ENCODE measurements at regions not wholly inside any gene's neighbourhood (a gene's known extent, or its start where the extent isn't known, plus 50 kb on each side); places are given as distances from the start of the nearest gene placed in this dataset.

DNA sequence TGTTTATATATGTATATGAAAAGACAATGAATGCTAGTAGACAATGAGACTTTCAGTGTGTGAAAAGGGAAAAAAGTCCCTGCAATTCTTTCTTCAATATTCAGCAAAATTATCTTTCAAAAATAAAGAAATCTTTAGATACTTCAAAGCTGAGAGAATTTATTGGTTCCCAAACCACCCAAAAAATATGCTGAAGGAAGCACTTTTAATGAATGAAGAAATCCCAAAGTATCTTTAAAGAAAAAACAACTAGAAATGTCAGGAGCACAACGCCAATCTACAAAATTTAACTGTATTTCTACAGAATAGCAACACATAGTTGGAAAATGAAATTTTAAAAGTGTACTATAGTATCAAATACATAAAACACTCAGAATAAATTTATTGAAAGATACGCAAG is 142.3 kb upstream of the CHRM3 start:
- ChIA-PET CTCF (no interaction called here), POLR2A (ENCODE audit: unreplicated experiment) (no interaction called here)
- no TSS peak for BruUV-seq (replicated peaks)
- intact Hi-C loops (cut with micrococcal nuclease; ENCODE audit: unreplicated experiment): no loop called here
- H3K4me2 ChIP-seq: no peak overlapping the region
- no peak overlapping the region for H2AFZ ChIP-seq
- TF ChIP-seq, protein P1, sequence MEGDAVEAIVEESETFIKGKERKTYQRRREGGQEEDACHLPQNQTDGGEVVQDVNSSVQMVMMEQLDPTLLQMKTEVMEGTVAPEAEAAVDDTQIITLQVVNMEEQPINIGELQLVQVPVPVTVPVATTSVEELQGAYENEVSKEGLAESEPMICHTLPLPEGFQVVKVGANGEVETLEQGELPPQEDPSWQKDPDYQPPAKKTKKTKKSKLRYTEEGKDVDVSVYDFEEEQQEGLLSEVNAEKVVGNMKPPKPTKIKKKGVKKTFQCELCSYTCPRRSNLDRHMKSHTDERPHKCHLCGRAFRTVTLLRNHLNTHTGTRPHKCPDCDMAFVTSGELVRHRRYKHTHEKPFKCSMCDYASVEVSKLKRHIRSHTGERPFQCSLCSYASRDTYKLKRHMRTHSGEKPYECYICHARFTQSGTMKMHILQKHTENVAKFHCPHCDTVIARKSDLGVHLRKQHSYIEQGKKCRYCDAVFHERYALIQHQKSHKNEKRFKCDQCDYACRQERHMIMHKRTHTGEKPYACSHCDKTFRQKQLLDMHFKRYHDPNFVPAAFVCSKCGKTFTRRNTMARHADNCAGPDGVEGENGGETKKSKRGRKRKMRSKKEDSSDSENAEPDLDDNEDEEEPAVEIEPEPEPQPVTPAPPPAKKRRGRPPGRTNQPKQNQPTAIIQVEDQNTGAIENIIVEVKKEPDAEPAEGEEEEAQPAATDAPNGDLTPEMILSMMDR (conservative IDR thresholded peaks at IDR 0.05): no peak
- TF ChIP-seq EZH2 (IDR thresholded peaks at IDR 0.05; ENCODE audit: low read depth): no peak
- H3K9me3 ChIP-seq (ENCODE audit: insufficient read depth, low read depth): no peaks in the 10 kb centered on the region
- no peak for DNase-seq
- no peaks in the 10 kb centered on the region for H3F3A ChIP-seq (ENCODE audit: insufficient read depth, low read depth)
- no peaks in the 10 kb centered on the region for H3K4me1 ChIP-seq (replicated peaks; ENCODE audit: insufficient read depth)
- no peak overlapping the region for H3K27ac ChIP-seq
- H3K36me3 ChIP-seq (ENCODE audit: low read depth): no peaks in the 10 kb centered on the region
- no peak overlapping the region for H3K4me3 ChIP-seq
- no peaks in the 10 kb centered on the region for H4K20me1 ChIP-seq (ENCODE audit: insufficient read depth)
- no peaks in the 10 kb centered on the region for H3K27me3 ChIP-seq (ENCODE audit: insufficient read depth, low read depth)
- peaks cover 7% of the 10 kb centered on the region; the same call in 1 of the 2 replicates for H3K9me2 ChIP-seq (ENCODE audit: insufficient read depth)
- H3K79me2 ChIP-seq (ENCODE audit: low read depth): no peaks in the 10 kb centered on the region

DNA sequence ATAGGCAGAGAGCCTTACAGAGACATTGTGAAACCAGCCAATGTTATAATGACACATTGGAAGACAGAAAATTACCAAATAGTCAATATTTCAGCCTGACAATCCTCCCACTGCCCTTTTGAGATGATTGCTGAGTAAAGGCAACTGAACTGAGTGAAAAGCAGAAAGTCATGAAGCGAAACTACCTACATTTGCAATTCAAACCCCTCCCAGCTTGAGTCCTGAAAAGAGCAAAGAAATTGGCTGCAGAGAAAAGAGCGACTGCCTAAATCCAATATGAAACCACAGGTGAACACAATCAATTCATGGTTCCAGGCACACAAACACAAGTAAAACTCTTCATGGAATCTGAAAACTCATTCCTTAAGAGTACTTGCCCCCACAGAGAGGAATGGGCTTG is 143.4 kb upstream of the CHRM3 start:
- CTCF ChIA-PET: no interaction called here
- Histone ChIP-seq H3K27ac (no peak overlapping the region), H2AFZ (no peak overlapping the region), H3K9me2 (ENCODE audit: insufficient read depth) (peaks cover 7% of the 10 kb centered on the region; the same call in 1 of the 2 replicates), H4K20me1 (ENCODE audit: insufficient read depth) (no peaks in the 10 kb centered on the region), H3K4me2 (no peak overlapping the region), H3K9me3 (ENCODE audit: insufficient read depth, low read depth) (no peaks in the 10 kb centered on the region), H3K27me3 (ENCODE audit: insufficient read depth, low read depth) (no peaks in the 10 kb centered on the region), H3K4me1 (replicated peaks; ENCODE audit: insufficient read depth) (no peaks in the 10 kb centered on the region), H3F3A (ENCODE audit: insufficient read depth, low read depth) (no peaks in the 10 kb centered on the region), H3K4me3 (no peak overlapping the region), H3K36me3 (ENCODE audit: low read depth) (no peaks in the 10 kb centered on the region), H3K79me2 (ENCODE audit: low read depth) (no peaks in the 10 kb centered on the region)
- no peak for DNase-seq
- POLR2A ChIA-PET (ENCODE audit: unreplicated experiment): no interaction called here
- no peak for TF ChIP-seq EZH2 (IDR thresholded peaks at IDR 0.05; ENCODE audit: low read depth)
- TF ChIP-seq, protein P1 (conservative IDR thresholded peaks at IDR 0.05): no peak
- intact Hi-C loops (cut with micrococcal nuclease; ENCODE audit: unreplicated experiment): no loop called here
- no TSS peak for BruUV-seq (replicated peaks)

DNA sequence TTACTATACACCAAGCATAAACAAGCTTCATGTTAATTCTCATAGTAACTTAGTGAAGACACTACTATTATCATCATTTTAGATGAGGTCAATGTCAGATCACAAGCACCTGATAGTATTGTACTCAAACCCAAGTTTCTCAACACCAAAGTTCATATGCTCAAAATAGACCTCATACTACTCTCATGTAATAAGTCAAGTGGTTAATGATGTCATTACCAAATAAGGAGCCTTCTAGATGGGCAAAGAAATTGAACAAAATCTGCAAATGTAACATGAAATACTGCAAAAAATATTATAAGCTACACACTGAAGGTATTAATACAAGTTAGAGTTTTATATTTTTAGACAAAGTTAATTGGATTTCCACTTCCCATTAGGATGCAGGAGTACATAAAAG is 144.0 kb upstream of the CHRM3 start:
- Histone ChIP-seq H3K9me2 (ENCODE audit: insufficient read depth) (peaks cover 7% of the 10 kb centered on the region; the same call in 1 of the 2 replicates), H3K27me3 (ENCODE audit: insufficient read depth, low read depth) (no peaks in the 10 kb centered on the region), H3K27ac (no peak overlapping the region), H3K4me1 (replicated peaks; ENCODE audit: insufficient read depth) (no peaks in the 10 kb centered on the region), H3K9me3 (ENCODE audit: insufficient read depth, low read depth) (no peaks in the 10 kb centered on the region), H3K79me2 (ENCODE audit: low read depth) (no peaks in the 10 kb centered on the region), H3K36me3 (ENCODE audit: low read depth) (no peaks in the 10 kb centered on the region), H3K4me2 (no peak overlapping the region), H3F3A (ENCODE audit: insufficient read depth, low read depth) (no peaks in the 10 kb centered on the region), H3K4me3 (no peak overlapping the region), H2AFZ (no peak overlapping the region), H4K20me1 (ENCODE audit: insufficient read depth) (no peaks in the 10 kb centered on the region)
- ChIA-PET CTCF (no interaction called here), POLR2A (ENCODE audit: unreplicated experiment) (no interaction called here)
- BruUV-seq (replicated peaks): no TSS peak
- TF ChIP-seq, protein P1 (conservative IDR thresholded peaks at IDR 0.05): no peak
- no peak for TF ChIP-seq EZH2 (IDR thresholded peaks at IDR 0.05; ENCODE audit: low read depth)
- intact Hi-C loops (cut with micrococcal nuclease; ENCODE audit: unreplicated experiment): no loop called here
- DNase-seq: no peak
